Neural progenitor cell (in vitro differentiated cells): ENCODE measurements at regions not wholly inside any gene's neighbourhood (a gene's known extent, or its start where the extent isn't known, plus 50 kb on each side); places are given as distances from the start of the nearest gene placed in this dataset.
A peak's percentile ranks its signal among the peaks of the same experiment; 100 is the strongest.

Experiments used
- DNase-seq: peaks from one replicate; pipeline ENCODE4 v3.0.0-alpha.2; 2016; ENCODE audit warnings: low spot score
- H2AFZ ChIP-seq: fragments of 200-600 bp; sonication (generic); replicated peaks from 2 replicates; pipeline ENCODE4 v1.6.1; 2016; ENCODE audit warnings: antibody characterized with exemption
- H3F3A ChIP-seq: fragments of 200-600 bp; sonication (generic); 2 replicates; pipeline ENCODE4 v1.6.1; 2016; ENCODE audit warnings: antibody characterized with exemption, low read depth
- H3K27ac ChIP-seq: fragments of 200-600 bp; sonication (generic); 2 replicates; pipeline ENCODE4 v1.5.1; 2016; ENCODE audit warnings: mild to moderate bottlenecking
- H3K27me3 ChIP-seq: fragments of 200-600 bp; sonication (generic); 2 replicates; pipeline ENCODE4 v1.6.1; 2016; ENCODE audit warnings: mild to moderate bottlenecking, moderate library complexity
- H3K36me3 ChIP-seq: fragments of 200-600 bp; sonication (generic); 2 replicates; pipeline ENCODE4 v1.5.1; 2016
- H3K4me1 ChIP-seq: fragments of 200-600 bp; sonication (generic); 2 replicates; pipeline ENCODE4 v1.6.1; 2016; ENCODE audit warnings: mixed run types
- H3K4me2 ChIP-seq: fragments of 200-600 bp; sonication (generic); 2 replicates; pipeline ENCODE4 v1.6.1; 2016
- H3K4me3 ChIP-seq: fragments of 200-600 bp; sonication (generic); 2 replicates; pipeline ENCODE4 v1.5.1; 2016
- H3K79me2 ChIP-seq: fragments of 200-600 bp; sonication (generic); 2 replicates; pipeline ENCODE4 v1.6.1; 2016; ENCODE audit warnings: low read depth
- H3K9ac ChIP-seq: fragments of 200-600 bp; sonication (generic); 2 replicates; pipeline ENCODE4 v1.6.1; 2016
- H3K9me3 ChIP-seq: fragments of 200-600 bp; sonication (generic); 2 replicates; pipeline ENCODE4 v1.5.1; 2016; ENCODE audit warnings: low read depth
- H4K20me1 ChIP-seq: fragments of 200-600 bp; sonication (generic); 2 replicates; pipeline ENCODE4 v1.6.1; 2016; ENCODE audit warnings: low read depth
- H3K27ac Mint-ChIP-seq: 3 replicates; pipeline ENCODE4 v1.8.0; 2021; ENCODE audit warnings: mixed read lengths
- H3K27me3 Mint-ChIP-seq: 2 replicates; pipeline ENCODE4 v1.8.0; 2022; ENCODE audit warnings: low read depth, mild to moderate bottlenecking, inconsistent platforms, moderate library complexity, mixed read lengths; ENCODE audit not compliant: insufficient read depth
- H3K36me3 Mint-ChIP-seq: 3 replicates; pipeline ENCODE4 v1.8.0; 2021; ENCODE audit warnings: mixed read lengths
- H3K4me1 Mint-ChIP-seq: 3 replicates; pipeline ENCODE4 v1.8.0; 2021; ENCODE audit warnings: mixed read lengths
- H3K4me3 Mint-ChIP-seq: 3 replicates; pipeline ENCODE4 v1.8.0; 2021; ENCODE audit warnings: mild to moderate bottlenecking, moderate library complexity, mixed read lengths
- H3K9me3 Mint-ChIP-seq: 3 replicates; pipeline ENCODE4 v1.8.0; 2020; ENCODE audit warnings: mixed read lengths
- CTCF ChIP-seq: fragments of 200-600 bp; sonication (generic); IDR thresholded peaks from 2 replicates; pipeline ENCODE4 v1.5.1; 2017; ENCODE audit warnings: antibody characterized with exemption, mild to moderate bottlenecking
- EZH2 ChIP-seq: fragments of 200-600 bp; sonication (generic); IDR thresholded peaks from 2 replicates; pipeline ENCODE4 v1.6.1; 2017; ENCODE audit warnings: antibody characterized with exemption, mild to moderate bottlenecking, moderate library complexity
- EZH2phosphoT487 ChIP-seq: fragments of 200-600 bp; sonication (generic); IDR thresholded peaks from 2 replicates; pipeline ENCODE4 v1.6.1; 2017; ENCODE audit warnings: antibody characterized with exemption

GRCh38 chr2:147659051-147659450, 185.8 kb upstream of the ACVR2A start:
- no peaks in the 10 kb centered on the region for H3K4me1 ChIP-seq
- H3K27me3 ChIP-seq: no peaks in the 10 kb centered on the region
- H3K4me2 ChIP-seq: no peak overlapping the region
- H3F3A ChIP-seq: no peaks in the 10 kb centered on the region
- no peak overlapping the region for H3K4me3 ChIP-seq
- no peak overlapping the region for H3K4me3 Mint-ChIP-seq
- H3K9ac ChIP-seq: no peak overlapping the region
- H2AFZ ChIP-seq: no peak overlapping the region
- no peaks in the 10 kb centered on the region for H3K79me2 ChIP-seq
- no peak for DNase-seq
- H3K4me1 Mint-ChIP-seq: peaks cover 2% of the 10 kb centered on the region
- no peaks in the 10 kb centered on the region for H3K36me3 Mint-ChIP-seq
- H3K27me3 Mint-ChIP-seq: no peaks in the 10 kb centered on the region
- H3K9me3 ChIP-seq: no peaks in the 10 kb centered on the region
- no peak for TF ChIP-seq EZH2phosphoT487
- TF ChIP-seq EZH2: no peak
- TF ChIP-seq CTCF: no peak
- no peak overlapping the region for H3K27ac ChIP-seq
- no peaks in the 10 kb centered on the region for H3K36me3 ChIP-seq
- H3K9me3 Mint-ChIP-seq: peaks cover 4% of the 10 kb centered on the region
- H3K27ac Mint-ChIP-seq: no peak overlapping the region
- no peaks in the 10 kb centered on the region for H4K20me1 ChIP-seq

- H3F3A ChIP-seq: no peaks in the 10 kb centered on the region
- TF ChIP-seq EZH2: no peak
- no peak for TF ChIP-seq CTCF
- no peak for TF ChIP-seq EZH2phosphoT487
- no peaks in the 10 kb centered on the region for H4K20me1 ChIP-seq
- Mint-ChIP-seq H3K27ac (no peak overlapping the region), H3K36me3 (no peaks in the 10 kb centered on the region), H3K4me3 (no peak overlapping the region), H3K4me1 (peaks cover 2% of the 10 kb centered on the region), H3K27me3 (no peaks in the 10 kb centered on the region), H3K9me3 (peaks cover 4% of the 10 kb centered on the region)
- H2AFZ ChIP-seq: no peak overlapping the region
- H3K36me3 ChIP-seq: no peaks in the 10 kb centered on the region
- no peak overlapping the region for H3K27ac ChIP-seq
- H3K4me3 ChIP-seq: no peak overlapping the region
- no peaks in the 10 kb centered on the region for H3K4me1 ChIP-seq
- no peaks in the 10 kb centered on the region for H3K27me3 ChIP-seq
- no peak overlapping the region for H3K9ac ChIP-seq
- H3K9me3 ChIP-seq: no peaks in the 10 kb centered on the region
- DNase-seq: no peak
- H3K4me2 ChIP-seq: no peak overlapping the region
- H3K79me2 ChIP-seq: no peaks in the 10 kb centered on the region
Observed at GRCh38 chr2:147657086-147658000, 187.5 kb upstream of the ACVR2A start.

- H3K4me3 Mint-ChIP-seq: no peak overlapping the region
- Histone ChIP-seq H3K4me2 (peak overlapping the region; percentile 71), H4K20me1 (no peaks in the 10 kb centered on the region), H2AFZ (no peak overlapping the region), H3K79me2 (no peaks in the 10 kb centered on the region), H3K4me1 (peaks cover 50% of the 10 kb centered on the region), H3F3A (peaks cover 43% of the 10 kb centered on the region), H3K27ac (no peak overlapping the region), H3K9me3 (no peaks in the 10 kb centered on the region), H3K36me3 (no peaks in the 10 kb centered on the region), H3K4me3 (no peak overlapping the region), H3K9ac (no peak overlapping the region), H3K27me3 (no peaks in the 10 kb centered on the region)
- DNase-seq: no peak
- no peaks in the 10 kb centered on the region for H3K36me3 Mint-ChIP-seq
- H3K27me3 Mint-ChIP-seq: peaks cover 4% of the 10 kb centered on the region
- H3K9me3 Mint-ChIP-seq: no peaks in the 10 kb centered on the region
- H3K4me1 Mint-ChIP-seq: peaks cover 37% of the 10 kb centered on the region
- peak overlapping the region; percentile 57 for H3K27ac Mint-ChIP-seq
- no peak for TF ChIP-seq EZH2phosphoT487
- TF ChIP-seq CTCF: no peak
Observed at GRCh38 chr2:147649998-147650397, 194.8 kb upstream of the ACVR2A start.
